ENCODE measurements at regions not wholly inside any gene's neighbourhood (a gene's known extent, or its start where the extent isn't known, plus 50 kb on each side); places are given as distances from the start of the nearest gene placed in this dataset.
A peak's percentile ranks its signal among the peaks of the same experiment; 100 is the strongest.

- ATAC-seq (ENCODE audit: low read depth) (no peak), DNase-seq (peak; percentile 41)
- Histone ChIP-seq H3K4me3 (ENCODE audit: insufficient read depth, low read depth, low read length) (no peak overlapping the region), H3K79me1 (ENCODE audit: low read depth in 1 of 2, low read length in 2 of 2) (peaks cover 0 to 8% of the 10 kb centered on the region in 2 experiments; a peak in 1 of 4 replicates), H3K4me2 (ENCODE audit: low read depth, low read length) (no peak overlapping the region), H3K9me1 (ENCODE audit: insufficient read depth, low read length) (peaks cover 11% of the 10 kb centered on the region), H2BK20ac (ENCODE audit: low read depth, low read length) (peak overlapping the region; percentile 82), H3K56ac (ENCODE audit: extremely low read depth, insufficient read depth, low read length) (no peak overlapping the region), H2AK5ac (ENCODE audit: low read depth, low read length) (peak overlapping the region; percentile 96), H3K9ac (ENCODE audit: low read depth, low read length) (no peak overlapping the region), H2BK120ac (ENCODE audit: low read depth, low read length) (peak overlapping the region; percentile 82), H3K18ac (ENCODE audit: low read depth, low read length) (no peak overlapping the region), H4K91ac (ENCODE audit: insufficient read depth, low read depth, low read length) (peak overlapping the region; percentile 53), H2BK15ac (ENCODE audit: low read depth, low read length) (peak overlapping the region; percentile 64; the same call in 2 of the 3 replicates), H4K5ac (ENCODE audit: low read depth, low read length) (no peak overlapping the region), H3K27ac (ENCODE audit: insufficient read depth, low read length) (no peak overlapping the region), H2BK5ac (ENCODE audit: low read depth, low read length, poor library complexity, severe bottlenecking) (peak overlapping the region; percentile 93), H3K27me3 (ENCODE audit: control insufficient read depth, insufficient read depth, low read length) (peaks cover 2% of the 10 kb centered on the region; the same call in 1 of the 2 replicates), H3K36me3 (ENCODE audit: control insufficient read depth, insufficient read depth, low read length) (no peaks in the 10 kb centered on the region), H4K8ac (ENCODE audit: low read depth in 2 of 2, low read length in 2 of 2) (peak overlapping the region in 1 of 2 experiments; percentile 67; a peak in 3 of 4 replicates), H2AK9ac (replicated peaks; ENCODE audit: low read depth, low read length, poor library complexity) (peak overlapping the region; percentile 93), H3K4ac (ENCODE audit: low read depth, low read length) (peak overlapping the region; percentile 71), H4K20me1 (ENCODE audit: insufficient read depth, low read length) (no peaks in the 10 kb centered on the region), H3K4me1 (ENCODE audit: control insufficient read depth, insufficient read depth, low read length) (no peaks in the 10 kb centered on the region), H2AFZ (replicated peaks; ENCODE audit: low read length, poor library complexity) (peak overlapping the region; percentile 86), H3K23ac (ENCODE audit: low read depth, low read length) (peak overlapping the region; percentile 58), H3K14ac (replicated peaks; ENCODE audit: low read depth, low read length) (peak overlapping the region; percentile 85), H3K9me3 (ENCODE audit: control insufficient read depth, insufficient read depth, low read length) (no peaks in the 10 kb centered on the region)
- in situ Hi-C loops (cut with MboI; ENCODE audit: low sequenced_read_pairs) = loop anchor here (5.0 to 10.0 kb wide), 2 partner anchors 109 to 141 kb away; no protein-coding TSS in a partner anchor
- ChIA-PET CTCF (interaction anchor here (1.6 kb wide), 1 partner anchor 145 kb away, joined by 5 read pairs; no protein-coding TSS in a partner anchor), POLR2A (ENCODE audit: unreplicated experiment) (interaction anchor here (0.5 kb wide), 1 partner anchor 268 kb away, joined by 3 read pairs; no protein-coding TSS in a partner anchor)
- no peak for TF ChIP-seq POLR2A (IDR thresholded peaks at IDR 0.05; ENCODE audit: low read depth, low read length)
- TF ChIP-seq FOS (IDR thresholded peaks at IDR 0.05; ENCODE audit: low read depth, low read length) = no peak
- no peak for TF ChIP-seq NFE2L2 (IDR thresholded peaks at IDR 0.05; ENCODE audit: low read depth, low read length)
- TF ChIP-seq RAD21 (IDR thresholded peaks at IDR 0.05; ENCODE audit: low read length) = no peak
- TF ChIP-seq RFX5 (IDR thresholded peaks at IDR 0.05; ENCODE audit: low read depth, low read length) = no peak
- TF ChIP-seq BHLHE40 (IDR thresholded peaks at IDR 0.05; ENCODE audit: low read depth, low read length) = no peak
- no peak for TF ChIP-seq CHD1 (IDR thresholded peaks at IDR 0.05; ENCODE audit: low read depth, low read length)
- TF ChIP-seq MAFK (IDR thresholded peaks at IDR 0.05; ENCODE audit: low read depth, low read length) = no peak
- TF ChIP-seq ELK1 (IDR thresholded peaks at IDR 0.05; ENCODE audit: borderline replicate concordance, low read depth, low read length) = no peak
- TF ChIP-seq CTCF (conservative IDR thresholded peaks at IDR 0.05; ENCODE audit: low read depth, low read length) = no peak
- TF ChIP-seq USF2 (IDR thresholded peaks at IDR 0.05; ENCODE audit: low read depth, low read length) = no peak
- TF ChIP-seq RCOR1 (IDR thresholded peaks at IDR 0.05; ENCODE audit: insufficient replicate concordance, low read length) = no peak
- no peak for TF ChIP-seq MXI1 (IDR thresholded peaks at IDR 0.05; ENCODE audit: borderline replicate concordance, low read depth, low read length)
- TF ChIP-seq CEBPB (IDR thresholded peaks at IDR 0.05; ENCODE audit: low read depth, low read length) = no peak
- WGBS, 2 experiments (ENCODE audit: extremely low coverage in 2 of 2, insufficient read length in 1 of 2) = 67% methylated on average over 3 of the region's 12 CpGs; no CpG with 5 or more reads in 1 of the 2 experiments
- BruUV-seq (replicated peaks) = no TSS peak
- intact Hi-C loops (cut with micrococcal nuclease) = loop anchor here (1.0 to 5.0 kb wide), 3 partner anchors 95 to 546 kb away; no protein-coding TSS in a partner anchor
- dilution Hi-C loops (cut with HindIII; ENCODE audit: low sequenced_read_pairs, unreplicated experiment) = no loop called here
Observed at GRCh38 chr7:131653418-131654248, 97.2 kb upstream of the PODXL start.

Measured in IMR-90 (cell line).